ENCODE measurements at regions not wholly inside any gene's neighbourhood (a gene's known extent, or its start where the extent isn't known, plus 50 kb on each side); places are given as distances from the start of the nearest gene placed in this dataset.

GRCh38 chr2:117217145-117217544 is 597.3 kb upstream of the DDX18 start:
- TF ChIP-seq CTCF (conservative IDR thresholded peaks at IDR 0.05): no peak
- no peak for TF ChIP-seq ZFX (IDR thresholded peaks at IDR 0.05)

Measured in C4-2B (cell line).